Suprapubic skin (tissue), 4 donors: ENCODE measurements at regions not wholly inside any gene's neighbourhood (a gene's known extent, or its start where the extent isn't known, plus 50 kb on each side); places are given as distances from the start of the nearest gene placed in this dataset.

Experiments
- DNase-seq, 2 donors: peaks; one replicate each; pipeline ENCODE4 v3.0.0-alpha.2; 2019; ENCODE audit warnings: low spot score in 2 of 2
- H3K27ac ChIP-seq: fragments of 200-600 bp; sonication (generic); one replicate; pipeline ENCODE4 v1.5.1; 2019
- H3K27me3 ChIP-seq: fragments of 200-600 bp; sonication (generic); one replicate; pipeline ENCODE4 v1.5.1; 2019
- H3K36me3 ChIP-seq: fragments of 200-600 bp; sonication (generic); one replicate; pipeline ENCODE4 v1.5.1; 2019
- H3K4me1 ChIP-seq: fragments of 200-600 bp; sonication (generic); one replicate; pipeline ENCODE4 v1.5.1; 2019
- H3K4me3 ChIP-seq: fragments of 200-600 bp; sonication (generic); one replicate; pipeline ENCODE4 v1.5.1; 2019; ENCODE audit warnings: mild to moderate bottlenecking
- H3K9me3 ChIP-seq: fragments of 200-600 bp; sonication (generic); one replicate; pipeline ENCODE4 v1.5.1; 2019
- EP300 ChIP-seq: sonication (generic); formaldehyde crosslinking; IDR thresholded peaks from one replicate; pipeline ENCODE4 v1.6.1; 2017; ENCODE audit warnings: antibody characterized with exemption
- POLR2A ChIP-seq, 2 donors: fragments of 450-650 bp; IDR thresholded peaks; one replicate each; pipeline ENCODE4 v1.6.1; 2017; ENCODE audit warnings: antibody characterized with exemption in 2 of 2, mild to moderate bottlenecking in 2 of 2, moderate library complexity in 2 of 2
- POLR2AphosphoS5 ChIP-seq, 3 donors: sonication (generic); formaldehyde crosslinking; IDR thresholded peaks; one replicate each; pipeline ENCODE4 v1.6.1; 2017; ENCODE audit warnings: antibody characterized with exemption in 3 of 3
- WGBS: methylation state at CpG from one replicate; pipeline ENCODE4 v1.1.5; 2018; 5-methylcytosine and 5-hydroxymethylcytosine counted together
- TF ChIP-seq, protein P1 (sequence below), 2 donors: fragments of 200-600 bp in 1 of 2; fragments of 450-650 bp in 1 of 2; sonication (generic) in 1 of 2; IDR thresholded peaks; one replicate each; pipeline ENCODE4 v1.5.1; 2016 to 2019; ENCODE audit warnings: antibody characterized with exemption in 2 of 2, mild to moderate bottlenecking in 1 of 2, moderate library complexity in 1 of 2

DNA sequence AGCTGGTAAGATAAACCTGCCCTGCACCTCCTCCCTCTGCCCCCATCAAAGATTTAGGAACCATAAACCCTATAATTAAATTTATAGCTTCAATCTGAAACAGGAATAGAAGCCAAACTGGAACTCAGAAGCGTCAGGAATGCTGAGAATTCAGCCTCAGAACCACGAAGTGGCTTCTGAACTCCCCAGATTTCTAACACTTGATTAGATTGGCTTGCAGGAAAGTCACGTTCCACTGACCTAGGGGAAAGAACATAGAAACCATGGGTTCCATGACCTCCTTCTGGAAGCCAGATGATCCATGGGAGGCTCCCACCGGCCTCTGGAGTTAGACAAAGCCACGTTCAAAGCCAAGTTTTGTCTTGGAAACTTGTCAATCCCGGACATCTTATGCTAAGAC lies 356.5 kb downstream of the MID1IP1 start:
- Histone ChIP-seq H3K4me3 (no peak overlapping the region), H3K27ac (no peak overlapping the region), H3K9me3 (no peaks in the 10 kb centered on the region), H3K4me1 (peaks cover 17% of the 10 kb centered on the region), H3K27me3 (no peaks in the 10 kb centered on the region), H3K36me3 (no peaks in the 10 kb centered on the region)
- TF ChIP-seq, protein P1, sequence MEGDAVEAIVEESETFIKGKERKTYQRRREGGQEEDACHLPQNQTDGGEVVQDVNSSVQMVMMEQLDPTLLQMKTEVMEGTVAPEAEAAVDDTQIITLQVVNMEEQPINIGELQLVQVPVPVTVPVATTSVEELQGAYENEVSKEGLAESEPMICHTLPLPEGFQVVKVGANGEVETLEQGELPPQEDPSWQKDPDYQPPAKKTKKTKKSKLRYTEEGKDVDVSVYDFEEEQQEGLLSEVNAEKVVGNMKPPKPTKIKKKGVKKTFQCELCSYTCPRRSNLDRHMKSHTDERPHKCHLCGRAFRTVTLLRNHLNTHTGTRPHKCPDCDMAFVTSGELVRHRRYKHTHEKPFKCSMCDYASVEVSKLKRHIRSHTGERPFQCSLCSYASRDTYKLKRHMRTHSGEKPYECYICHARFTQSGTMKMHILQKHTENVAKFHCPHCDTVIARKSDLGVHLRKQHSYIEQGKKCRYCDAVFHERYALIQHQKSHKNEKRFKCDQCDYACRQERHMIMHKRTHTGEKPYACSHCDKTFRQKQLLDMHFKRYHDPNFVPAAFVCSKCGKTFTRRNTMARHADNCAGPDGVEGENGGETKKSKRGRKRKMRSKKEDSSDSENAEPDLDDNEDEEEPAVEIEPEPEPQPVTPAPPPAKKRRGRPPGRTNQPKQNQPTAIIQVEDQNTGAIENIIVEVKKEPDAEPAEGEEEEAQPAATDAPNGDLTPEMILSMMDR (IDR thresholded peaks at IDR 0.05), result no peak
- no peak for TF ChIP-seq POLR2A (IDR thresholded peaks at IDR 0.05)
- no peak for TF ChIP-seq EP300
- TF ChIP-seq POLR2AphosphoS5 (IDR thresholded peaks at IDR 0.05), result no peak
- DNase-seq, result no peak
- 34% methylated on average over 6 of the region's 6 CpGs for WGBS

- no peak for DNase-seq
- no peaks in the 10 kb centered on the region for H3K27me3 ChIP-seq
- no peak overlapping the region for H3K27ac ChIP-seq
- H3K4me3 ChIP-seq, result no peak overlapping the region
- H3K4me1 ChIP-seq, result peaks cover 18% of the 10 kb centered on the region
- WGBS, result 70% methylated on average over 11 of the region's 11 CpGs
- TF ChIP-seq, protein P1 (IDR thresholded peaks at IDR 0.05), result no peak
- TF ChIP-seq EP300 (no peak), POLR2A (IDR thresholded peaks at IDR 0.05) (no peak), POLR2AphosphoS5 (IDR thresholded peaks at IDR 0.05) (no peak)
- no peaks in the 10 kb centered on the region for H3K9me3 ChIP-seq
- no peaks in the 10 kb centered on the region for H3K36me3 ChIP-seq
Observed at GRCh38 chrX:39158801-39159657, 357.8 kb downstream of the MID1IP1 start.

DNA sequence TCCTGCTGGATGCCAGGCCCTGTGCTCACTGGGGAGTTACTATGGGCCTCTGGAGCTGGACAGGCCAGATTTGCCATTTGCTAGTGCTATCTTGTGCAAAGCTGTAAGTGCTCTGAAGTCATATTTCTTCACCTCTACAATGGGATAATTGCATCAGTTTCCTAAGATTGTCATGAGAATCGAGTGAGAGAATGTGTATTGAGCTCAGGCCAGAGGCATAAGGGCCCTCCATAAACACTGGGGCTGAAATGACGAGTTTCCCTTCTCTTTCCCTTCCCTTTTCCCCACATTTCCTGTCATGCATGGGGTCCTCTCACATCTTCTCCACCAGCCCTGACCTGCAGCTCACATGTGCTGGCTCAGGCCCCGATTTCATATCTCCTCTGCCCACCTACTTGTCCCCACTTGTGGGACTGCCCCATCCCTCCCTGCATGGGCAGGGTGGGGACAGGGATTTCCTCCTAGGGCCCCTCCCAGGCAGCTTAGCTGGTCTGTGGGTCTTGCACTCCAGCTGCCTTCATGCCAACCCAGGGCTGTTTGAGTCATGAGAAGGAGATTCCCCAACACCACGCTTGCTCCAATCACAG lies 358.8 kb downstream of the MID1IP1 start:
- no peaks in the 10 kb centered on the region for H3K36me3 ChIP-seq
- TF ChIP-seq, protein P1 (IDR thresholded peaks at IDR 0.05), result no peak
- no peak for TF ChIP-seq POLR2AphosphoS5 (IDR thresholded peaks at IDR 0.05)
- no peak for TF ChIP-seq POLR2A (IDR thresholded peaks at IDR 0.05)
- no peak for TF ChIP-seq EP300
- DNase-seq, result no peak
- H3K4me3 ChIP-seq, result no peak overlapping the region
- H3K4me1 ChIP-seq, result peaks cover 18% of the 10 kb centered on the region
- H3K27ac ChIP-seq, result no peak overlapping the region
- no peaks in the 10 kb centered on the region for H3K9me3 ChIP-seq
- 74% methylated on average over 4 of the region's 4 CpGs for WGBS
- H3K27me3 ChIP-seq, result no peaks in the 10 kb centered on the region

- peak overlapping the region; percentile 17 for H3K4me3 ChIP-seq
- no peak overlapping the region for H3K27ac ChIP-seq
- 60% methylated on average over 3 of the region's 3 CpGs for WGBS
Observed at GRCh38 chrX:39161611-39162255, 360.5 kb downstream of the MID1IP1 start.

More at GRCh38 chrX:39161611-39162255, 360.5 kb downstream of the MID1IP1 start:
- TF ChIP-seq POLR2A (IDR thresholded peaks at IDR 0.05) (no peak), POLR2AphosphoS5 (IDR thresholded peaks at IDR 0.05) (no peak), EP300 (no peak)
- TF ChIP-seq, protein P1 (IDR thresholded peaks at IDR 0.05), result no peak
- DNase-seq, result no peak
- Histone ChIP-seq H3K4me1 (peaks cover 18% of the 10 kb centered on the region), H3K9me3 (no peaks in the 10 kb centered on the region), H3K27me3 (no peaks in the 10 kb centered on the region), H3K36me3 (no peaks in the 10 kb centered on the region)
